Non-pigmented ciliary epithelial cell (primary cell): ENCODE measurements at regions not wholly inside any gene's neighbourhood (a gene's known extent, or its start where the extent isn't known, plus 50 kb on each side); places are given as distances from the start of the nearest gene placed in this dataset.
A peak's percentile ranks its signal among the peaks of the same experiment; 100 is the strongest.

Source experiments
- DNase-seq: peaks from one replicate; pipeline ENCODE4 v3.0.0-alpha.2; 2010; ENCODE audit warnings: low read depth

DNA sequence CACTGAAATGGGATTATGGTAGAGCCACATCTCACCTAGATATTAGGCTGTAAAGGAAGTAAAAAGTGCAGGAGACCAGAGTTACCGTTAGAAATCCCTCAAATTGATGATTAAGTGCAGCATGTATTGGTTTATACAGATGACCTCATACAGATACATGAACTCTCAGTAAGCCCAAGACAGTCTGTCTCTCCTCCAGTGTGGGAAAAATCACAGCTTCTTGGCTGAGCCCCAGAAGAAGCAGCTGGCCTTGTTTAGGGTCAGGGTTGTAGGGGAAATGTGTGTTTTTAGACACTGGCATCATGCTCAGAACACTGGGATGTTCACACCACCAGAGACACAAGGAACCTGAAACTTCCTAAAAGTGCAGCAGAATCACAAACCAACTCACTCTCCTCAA lies 135.9 kb downstream of the KATNIP start:
- peak; percentile 34 for DNase-seq

DNA sequence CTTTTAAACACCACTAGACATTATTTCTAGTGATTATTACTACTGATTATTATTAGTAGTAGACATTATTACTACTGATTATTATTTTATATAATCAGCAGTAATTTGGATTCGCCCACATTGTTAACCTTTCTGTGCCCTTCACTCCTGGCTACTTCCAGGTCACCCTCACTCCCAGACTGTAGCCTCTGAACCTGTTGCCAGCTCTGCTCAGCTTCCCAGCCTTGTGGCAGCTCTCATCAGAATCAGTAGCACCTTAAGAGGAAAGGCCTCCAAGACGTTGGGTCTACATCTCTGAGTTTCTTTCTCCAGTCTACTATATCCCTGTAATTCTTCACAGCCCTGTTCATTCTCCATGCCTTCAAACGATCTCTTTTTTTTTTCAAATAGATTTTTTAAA lies 137.0 kb downstream of the KATNIP start:
- DNase-seq: no peak

DNA sequence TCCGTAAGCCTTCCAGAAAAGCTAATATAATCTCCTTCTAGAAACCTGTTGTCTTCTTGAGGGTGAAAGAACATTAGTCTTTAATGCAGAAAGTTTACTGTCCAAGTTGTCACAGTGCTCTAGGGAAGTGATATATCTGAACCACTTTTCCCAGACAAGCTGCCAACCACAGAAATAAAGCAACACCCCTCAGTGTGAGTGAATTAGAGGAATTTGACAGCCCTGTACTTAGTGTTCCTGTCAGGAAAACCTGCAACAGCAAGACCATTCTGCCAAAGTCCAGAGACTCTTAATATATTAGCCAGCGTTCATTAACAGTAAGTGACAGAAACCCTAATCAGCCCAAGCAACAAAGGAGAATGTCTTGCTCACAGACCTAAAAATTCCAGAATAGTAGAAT lies 137.7 kb downstream of the KATNIP start:
- no peak for DNase-seq

DNA sequence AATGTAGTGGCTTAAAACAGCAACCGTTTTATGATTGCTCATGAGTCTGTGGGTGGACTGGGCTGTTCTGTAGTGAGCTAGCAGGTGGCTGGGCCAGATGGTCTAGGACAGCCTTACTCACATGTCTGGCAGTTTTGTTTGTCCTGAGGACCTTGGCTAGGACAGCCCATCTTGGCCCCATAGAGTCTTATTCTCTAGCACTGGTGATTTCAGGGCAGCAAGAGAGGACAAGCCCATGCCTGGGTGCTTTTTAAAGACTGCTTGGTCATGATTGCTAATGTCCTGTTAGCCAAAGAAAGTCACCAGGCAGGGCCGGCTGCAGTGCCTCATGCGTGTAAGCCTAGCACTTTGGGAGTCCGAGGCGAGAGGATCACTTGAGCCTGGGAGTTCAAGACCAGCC lies 139.8 kb downstream of the KATNIP start:
- DNase-seq: peak; percentile 43

DNA sequence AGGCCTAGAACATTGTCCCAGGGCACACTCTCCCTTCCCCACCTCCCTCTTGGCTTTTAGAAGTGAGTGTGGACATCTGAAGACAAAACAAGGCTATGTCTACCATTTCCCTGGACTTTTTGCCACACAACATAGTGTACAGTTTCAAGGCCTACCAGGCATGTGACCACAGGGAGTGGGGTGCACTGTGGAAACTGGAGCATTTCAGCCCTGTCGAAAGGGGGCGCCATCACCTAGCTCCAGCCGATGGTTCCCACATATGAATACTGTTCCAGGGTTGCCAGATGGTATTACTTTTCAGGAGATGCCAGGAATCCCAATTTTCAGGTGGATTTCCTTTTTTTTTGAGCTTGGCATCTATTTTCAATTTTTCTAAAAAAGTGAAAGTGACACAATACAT lies 140.7 kb downstream of the KATNIP start:
- DNase-seq: no peak

DNA sequence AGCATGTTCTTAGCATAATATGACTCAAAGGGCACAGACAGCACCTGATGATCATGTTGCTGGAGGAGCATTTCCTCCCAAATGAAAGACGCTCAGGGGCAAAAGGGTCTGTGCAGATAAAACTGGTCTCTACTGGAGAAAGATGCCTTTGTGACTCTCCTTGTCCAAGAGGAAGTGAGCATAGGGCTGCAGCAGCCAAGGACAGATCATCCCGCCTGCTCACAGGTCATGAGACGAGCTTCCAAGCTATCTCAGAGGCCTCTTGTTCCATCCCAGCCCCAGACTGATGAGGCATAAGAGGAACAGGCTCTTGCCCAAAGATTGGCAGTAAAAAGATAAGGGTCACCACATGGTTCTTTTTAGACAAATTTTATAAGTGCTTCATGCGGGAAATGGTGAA lies 141.8 kb downstream of the KATNIP start:
- DNase-seq: no peak

DNA sequence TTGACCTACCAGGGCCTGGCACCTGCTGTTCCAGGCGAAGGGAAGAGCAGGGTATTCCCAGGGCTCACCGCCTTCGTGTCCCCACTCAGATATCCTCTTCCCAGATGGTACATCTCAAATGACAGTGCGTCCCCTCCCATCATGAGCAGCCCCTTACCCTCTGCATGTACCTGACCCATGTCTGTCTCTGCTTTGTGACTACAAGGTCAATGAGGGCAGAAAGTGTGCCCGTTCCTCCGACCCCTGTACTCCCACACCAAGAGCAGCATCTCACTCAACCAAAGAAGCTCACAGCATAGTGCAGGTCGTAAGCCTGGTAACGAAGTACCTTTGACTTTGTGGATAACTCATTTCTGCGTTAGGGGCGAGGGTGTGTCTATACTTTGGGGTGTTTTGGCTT lies 142.6 kb downstream of the KATNIP start:
- DNase-seq: no peak

DNA sequence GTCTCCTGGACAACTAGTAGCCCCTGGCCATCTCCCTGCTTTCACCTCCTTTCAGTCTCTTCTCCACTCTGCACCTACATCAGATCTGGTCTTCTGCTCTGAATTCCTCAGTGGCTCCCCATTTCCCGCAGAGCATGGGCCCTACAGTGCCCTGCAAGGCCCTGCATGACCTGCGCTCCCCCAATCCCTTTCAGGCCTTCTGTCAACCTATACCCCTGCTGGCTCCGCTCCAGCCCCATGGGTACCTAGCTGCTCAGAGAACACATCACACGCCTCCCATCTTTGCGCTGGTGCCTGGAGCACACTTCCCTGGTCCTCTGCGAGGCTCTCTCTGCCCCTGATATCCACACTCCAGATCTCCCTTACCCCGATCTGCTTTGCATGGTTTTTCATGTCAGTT lies 145.2 kb downstream of the KATNIP start:
- no peak for DNase-seq

DNA sequence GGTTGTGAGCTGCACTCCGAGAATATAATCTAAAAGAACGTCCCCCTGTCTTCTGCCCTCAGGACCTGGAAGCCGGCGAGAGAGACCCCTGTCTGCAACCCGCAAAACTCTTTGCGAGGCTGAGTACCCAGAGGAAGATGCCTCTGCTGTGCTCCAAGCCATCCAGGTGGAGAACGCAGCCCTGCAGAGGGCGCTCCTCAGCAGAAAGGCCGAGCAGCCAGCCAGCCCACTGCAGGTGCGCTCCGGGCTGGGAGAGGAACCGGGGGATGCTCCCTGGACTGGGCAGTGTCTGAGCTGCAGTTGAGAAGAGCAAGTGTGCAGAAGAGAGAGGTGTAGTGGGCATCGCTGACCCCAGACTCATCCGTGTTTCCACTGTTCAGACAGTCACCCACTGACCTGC lies 148.3 kb downstream of the KATNIP start:
- DNase-seq: no peak

DNA sequence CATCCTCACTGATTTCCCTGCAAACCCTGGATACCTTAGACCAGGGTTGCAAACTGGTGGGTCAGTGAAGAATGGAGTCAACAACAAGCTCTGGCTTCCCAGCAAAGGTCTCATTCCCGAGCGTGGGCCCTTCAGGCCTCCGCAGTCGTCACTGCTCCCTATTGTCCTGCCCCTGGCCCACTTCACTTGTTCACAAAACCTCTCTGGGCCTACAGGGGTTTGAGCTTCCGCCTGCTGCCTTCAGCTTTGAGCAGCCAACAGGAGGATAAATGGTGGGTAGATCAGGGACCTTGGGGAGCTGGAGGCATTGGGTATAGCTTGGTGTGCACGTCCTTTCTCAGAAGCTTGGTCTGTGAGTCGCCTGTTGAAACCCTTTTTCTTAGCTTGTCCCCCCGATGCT lies 148.8 kb downstream of the KATNIP start:
- no peak for DNase-seq

DNA sequence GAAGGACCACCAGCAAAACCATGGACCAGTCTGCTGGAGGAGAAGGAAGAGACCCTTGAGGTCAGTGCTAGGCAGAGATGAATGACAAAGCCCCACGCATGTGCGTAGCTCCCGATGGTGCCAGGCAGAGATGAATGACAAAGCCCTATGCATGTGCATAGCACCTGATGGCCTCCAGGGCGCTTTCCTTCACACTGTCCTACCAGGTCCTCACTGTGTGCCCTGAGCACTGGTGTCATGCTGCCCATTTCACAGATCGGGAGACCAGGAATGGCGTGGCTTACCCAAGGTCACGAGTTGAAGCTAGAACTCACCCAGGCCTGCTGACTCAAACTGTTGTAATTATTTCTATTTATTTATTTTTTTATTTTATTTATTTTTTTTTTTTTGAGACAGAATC lies 149.6 kb downstream of the KATNIP start:
- DNase-seq: no peak

DNA sequence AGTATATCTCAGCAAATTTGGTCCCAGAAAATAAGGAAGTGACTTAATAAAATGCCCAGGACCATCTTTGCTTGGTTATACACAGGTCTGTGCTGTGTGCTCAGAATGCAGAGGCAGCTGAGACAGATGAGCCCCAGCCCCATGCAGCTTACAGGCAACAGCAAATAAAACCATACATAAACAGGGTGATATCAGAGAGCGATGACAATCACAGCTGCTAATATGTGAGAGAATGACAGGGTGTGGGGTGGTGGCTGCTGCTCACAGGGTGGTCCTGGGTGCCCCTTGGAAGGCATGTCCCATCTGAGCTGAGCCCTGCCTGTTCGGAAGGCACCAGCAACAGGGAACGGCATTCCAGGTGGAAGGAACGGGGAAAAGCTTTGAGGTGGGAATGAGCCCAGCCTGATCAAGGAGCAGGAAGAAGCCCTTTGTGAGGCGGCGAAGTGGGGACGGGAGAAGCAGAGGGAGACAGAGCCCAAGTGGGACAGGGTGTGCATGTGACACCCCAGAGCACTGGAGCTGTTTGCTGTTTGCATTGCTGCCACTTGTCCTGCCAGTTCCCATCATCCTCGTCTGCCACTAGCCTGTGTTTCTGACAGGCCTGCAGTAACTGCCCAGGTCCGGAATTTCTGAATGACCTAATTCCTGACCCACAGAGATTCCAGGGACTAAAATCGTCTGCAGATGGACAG lies 150.5 kb downstream of the KATNIP start:
- DNase-seq: no peak

DNA sequence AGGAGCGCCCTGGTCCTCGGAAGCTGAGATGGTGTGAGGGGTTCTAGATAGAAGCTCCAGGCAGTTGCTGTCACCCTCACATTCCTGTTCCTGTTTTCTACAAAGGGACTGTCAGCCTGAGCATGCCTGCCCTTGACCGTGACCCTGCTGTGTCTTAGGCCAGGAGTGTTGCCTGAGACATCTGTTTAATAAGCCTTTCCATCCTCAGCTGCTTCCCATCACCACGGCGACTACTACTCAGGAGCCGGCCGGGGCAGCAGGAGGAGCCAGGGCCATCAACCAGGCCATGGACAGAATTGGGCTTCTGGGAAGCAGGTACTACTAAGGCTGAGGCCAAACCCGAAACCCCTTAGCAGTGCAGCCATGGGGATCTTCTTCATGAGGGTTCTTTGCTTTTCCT lies 151.4 kb downstream of the KATNIP start:
- DNase-seq: no peak

DNA sequence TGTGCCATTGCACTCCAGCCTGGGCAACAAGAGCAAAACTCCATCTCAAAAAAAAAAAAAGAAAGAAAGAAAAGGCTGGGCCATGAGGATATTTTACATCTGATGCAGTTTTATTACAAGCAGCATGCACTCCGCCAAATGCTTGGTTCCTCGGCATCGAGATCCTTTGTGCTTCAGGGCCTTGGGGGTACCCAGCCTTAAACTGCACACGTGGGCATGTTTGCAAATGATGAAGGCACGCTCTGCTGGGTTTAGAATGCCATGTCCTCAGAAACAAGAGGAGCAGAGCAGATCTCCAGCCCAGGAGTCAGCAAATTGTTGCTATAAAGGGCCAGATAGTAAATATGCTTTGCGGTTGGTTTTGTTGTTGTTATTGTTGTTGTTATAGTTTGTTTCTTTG lies 153.2 kb downstream of the KATNIP start:
- no peak for DNase-seq

DNA sequence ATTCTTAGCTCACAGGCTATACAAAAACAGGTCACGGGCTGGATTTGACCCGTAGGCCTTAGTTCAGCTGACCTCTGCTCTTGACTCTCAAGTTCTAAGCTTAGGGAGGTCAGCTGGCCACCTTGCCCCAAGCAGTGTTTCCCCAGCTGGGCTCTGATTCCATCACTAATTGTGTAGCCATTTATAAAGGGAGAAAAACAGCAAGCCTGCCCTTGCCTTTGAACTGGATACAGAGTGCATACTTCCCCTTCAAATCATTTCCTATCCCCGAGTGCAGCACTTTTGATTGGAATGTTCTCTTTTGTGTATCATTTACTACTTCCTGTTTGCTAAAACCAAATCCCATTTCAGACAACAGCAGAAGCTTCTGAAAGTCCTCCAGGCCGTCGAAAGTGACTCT lies 153.6 kb downstream of the KATNIP start:
- no peak for DNase-seq

DNA sequence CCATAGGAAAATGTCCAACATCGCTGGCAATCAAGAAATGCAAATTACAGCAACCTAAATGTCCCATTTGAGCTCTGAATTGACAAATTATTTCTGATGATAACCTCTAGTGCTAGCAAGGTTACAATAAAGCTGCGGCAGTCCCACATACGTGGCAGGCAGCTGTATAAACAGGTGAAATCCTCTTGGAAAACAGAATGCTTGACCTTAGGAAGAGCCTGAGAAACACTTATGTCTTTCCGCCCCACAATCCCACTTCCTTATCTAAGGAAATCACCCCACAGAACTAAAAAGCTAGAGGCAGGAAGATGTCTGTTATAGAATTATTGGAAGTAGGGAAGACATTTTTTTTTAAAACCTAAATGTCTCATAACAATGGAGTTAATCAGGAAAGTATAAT lies 154.3 kb downstream of the KATNIP start:
- DNase-seq: no peak

DNA sequence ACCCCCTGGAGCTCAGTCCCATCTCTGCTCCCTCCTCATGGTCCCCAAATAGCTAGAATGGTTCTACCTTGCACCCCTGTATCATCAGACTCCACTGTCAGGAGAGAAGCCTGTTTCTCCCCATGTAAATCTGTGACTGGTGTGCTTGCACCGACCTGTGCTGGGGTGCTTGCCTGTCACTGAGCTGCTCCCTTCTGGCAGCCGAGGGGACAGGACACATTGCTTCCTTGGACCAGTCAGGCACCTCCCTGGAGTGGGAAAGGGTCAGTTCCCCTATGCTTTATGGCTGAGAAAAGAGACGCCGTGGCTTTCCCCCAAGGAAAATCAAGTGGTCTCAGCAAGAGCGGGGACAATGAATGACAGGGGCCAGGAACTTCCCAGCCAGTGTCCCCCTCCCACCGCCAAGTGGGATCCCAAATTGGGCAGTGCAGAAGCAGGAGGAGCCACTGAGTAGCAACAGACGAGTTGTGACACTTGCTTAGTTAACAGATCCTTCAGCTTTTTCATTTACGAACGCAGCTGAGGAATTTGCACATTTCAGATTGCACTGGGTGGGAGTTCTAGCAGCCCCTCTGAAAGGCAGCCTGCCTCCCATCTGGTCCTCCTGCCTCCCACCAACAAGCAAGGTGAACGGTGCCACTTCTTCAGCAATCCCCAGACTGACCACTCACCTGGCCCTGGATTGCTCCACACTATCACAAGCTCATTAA lies 156.4 kb downstream of the KATNIP start:
- DNase-seq: no peak

DNA sequence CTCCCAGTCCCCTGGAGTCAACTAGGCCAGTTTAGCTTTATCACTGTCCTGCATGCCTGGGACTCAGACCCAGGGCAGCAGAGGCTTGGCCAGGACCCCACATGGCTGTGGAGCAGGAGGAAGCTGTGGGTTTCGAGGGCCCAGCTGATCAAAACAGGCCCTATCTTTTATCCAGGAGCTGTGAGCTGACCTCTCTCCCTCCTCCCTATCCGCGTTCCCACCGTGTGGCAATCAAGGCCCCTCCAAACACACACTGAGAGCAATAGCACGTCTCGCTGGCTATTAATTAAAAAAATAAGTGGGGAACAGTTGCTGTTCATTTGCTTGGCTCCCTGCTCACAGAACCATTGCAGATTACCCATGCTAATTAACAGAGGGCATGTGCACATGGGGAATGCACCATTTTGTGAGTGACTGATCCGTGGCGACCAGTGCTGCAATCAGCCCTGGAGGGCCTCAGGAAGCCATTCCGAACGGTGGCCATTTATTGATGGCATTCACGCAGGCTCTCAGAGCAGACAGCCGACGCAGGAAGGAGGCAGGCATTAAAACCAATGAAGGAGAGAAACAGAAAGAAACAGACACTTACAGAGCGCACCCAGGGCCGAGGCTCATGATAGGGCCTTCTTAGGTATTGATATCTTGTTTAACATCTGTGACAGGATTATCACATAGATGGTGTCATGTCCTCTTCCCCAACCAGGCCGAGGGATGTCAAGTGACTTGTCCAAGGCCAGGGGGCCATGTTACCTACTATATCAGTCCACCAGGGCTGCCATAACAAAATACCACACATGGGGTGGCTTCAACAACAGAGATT lies 157.1 kb downstream of the KATNIP start:
- no peak for DNase-seq

DNA sequence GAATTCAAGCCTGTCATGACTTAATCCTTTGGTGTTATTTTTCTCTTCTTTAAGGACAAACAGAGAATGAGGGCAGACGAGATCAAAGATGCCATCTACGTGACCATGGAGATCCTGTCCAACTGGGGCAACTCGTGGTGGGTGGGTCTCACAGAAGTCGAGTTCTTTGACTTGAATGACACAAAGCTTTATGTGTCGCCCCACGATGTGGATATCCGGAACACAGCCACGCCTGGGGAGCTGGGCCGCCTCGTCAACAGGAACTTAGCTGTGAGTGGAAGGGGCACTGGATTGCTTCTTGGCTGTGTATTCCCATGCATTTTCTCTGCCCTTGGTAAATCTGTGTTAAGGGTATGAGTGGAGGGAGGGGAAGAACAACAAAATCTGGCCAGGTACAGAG lies 158.7 kb downstream of the KATNIP start:
- no peak for DNase-seq

DNA sequence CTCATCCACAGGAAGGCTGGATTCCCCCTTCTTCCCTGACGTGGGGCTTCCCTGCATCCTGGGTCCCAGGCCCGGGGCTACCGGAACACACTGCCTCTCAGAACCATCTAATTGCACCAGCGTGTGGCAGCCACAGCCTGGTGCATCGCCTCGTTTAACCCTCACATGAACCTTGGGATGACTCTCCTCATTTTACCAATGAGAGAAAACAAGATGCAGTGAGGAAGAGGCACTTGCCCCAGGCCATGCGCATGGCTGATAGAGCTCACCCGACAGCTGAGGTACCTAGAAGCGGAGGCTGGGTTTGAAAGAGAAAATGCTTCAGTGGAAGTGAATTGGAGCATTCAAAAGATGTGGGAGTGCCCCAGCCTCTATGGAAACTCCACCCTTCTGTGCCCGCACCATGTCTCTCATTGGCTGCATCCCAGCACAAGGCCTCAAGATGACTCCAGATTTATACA lies 162.3 kb downstream of the KATNIP start:
- no peak for DNase-seq

DNA sequence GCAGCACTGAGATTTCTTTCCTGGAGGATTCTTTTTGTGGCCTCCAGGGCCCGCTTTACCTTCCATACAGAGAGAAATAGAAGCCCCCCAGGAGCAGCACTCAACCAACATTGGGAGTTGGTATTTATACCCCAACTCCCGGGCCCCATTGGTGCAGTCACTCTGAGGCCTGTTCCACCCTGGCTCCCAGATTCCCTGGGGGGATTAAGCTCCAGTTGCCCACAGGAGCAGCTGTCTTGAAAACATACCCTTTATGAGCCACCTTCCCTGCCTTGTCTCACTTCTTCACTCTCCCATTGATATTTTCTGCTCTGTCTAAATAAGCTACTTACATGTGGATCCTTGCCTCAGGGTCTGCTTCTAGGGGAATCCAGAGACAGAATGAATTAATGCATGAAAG lies 167.8 kb downstream of the KATNIP start:
- no peak for DNase-seq

DNA sequence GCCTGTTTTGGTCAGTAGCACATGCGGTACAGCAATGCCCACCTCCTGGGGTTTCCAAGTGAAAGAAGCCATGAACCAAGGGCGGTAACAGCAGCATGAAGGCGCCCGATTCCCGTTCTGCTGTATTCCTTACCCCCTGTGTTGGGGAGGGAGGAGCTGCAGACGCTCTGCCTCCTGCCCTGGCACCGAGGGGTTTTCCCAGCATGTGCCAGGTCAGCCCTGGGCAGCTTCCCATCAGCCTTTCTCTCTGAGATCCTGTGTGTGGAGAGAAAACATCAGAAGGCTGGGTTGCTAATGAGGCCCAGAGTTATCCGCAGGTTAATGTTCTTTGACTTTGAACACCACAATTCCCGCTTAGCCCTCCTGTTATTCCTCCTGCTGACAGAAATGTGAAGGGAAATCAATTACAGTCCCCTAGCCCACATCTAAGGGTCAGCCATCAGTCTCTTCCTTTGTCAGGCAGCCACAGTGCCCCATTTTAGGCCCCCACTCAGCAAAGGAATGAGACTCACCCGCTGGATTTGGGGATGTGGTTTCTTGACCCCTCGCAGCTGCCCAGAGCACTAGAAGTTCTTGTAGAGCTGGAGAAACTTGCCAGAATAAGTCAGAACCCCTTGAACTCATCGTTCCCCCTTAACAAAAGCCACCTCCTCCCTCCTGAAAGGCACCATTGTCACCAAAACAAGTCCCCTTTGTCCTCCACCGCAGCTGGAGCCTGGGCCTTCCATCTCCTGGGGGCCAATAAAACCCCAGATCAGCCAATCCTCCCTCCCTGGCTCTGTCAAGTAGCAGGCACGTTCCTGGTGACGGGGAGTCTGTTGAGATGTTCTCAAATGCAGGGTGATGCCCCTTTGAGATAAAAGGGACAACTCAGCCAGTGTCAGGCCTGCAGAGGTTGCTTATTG lies 168.5 kb downstream of the KATNIP start:
- no peak for DNase-seq
